GM23338 (cell line): ENCODE measurements at regions not wholly inside any gene's neighbourhood (a gene's known extent, or its start where the extent isn't known, plus 50 kb on each side); places are given as distances from the start of the nearest gene placed in this dataset.

ENCODE experiments used
- ATAC-seq: fragments of 200-7000 bp; cut with Tn5 transposase; 3 replicates; pipeline ENCODE4 v1.9.1; 2020
- DNase-seq: peaks from one replicate; pipeline ENCODE4 v3.0.0-alpha.2; 2015; ENCODE audit warnings: low spot score
- H2AFZ ChIP-seq: fragments of 200-600 bp; sonication (generic); 2 replicates; pipeline ENCODE4 v1.8.0; 2016; ENCODE audit warnings: antibody characterized with exemption, mild to moderate bottlenecking, moderate library complexity
- H3F3A ChIP-seq: fragments of 200-600 bp; sonication (generic); replicated peaks from 2 replicates; pipeline ENCODE4 v1.8.0; 2017; ENCODE audit warnings: antibody characterized with exemption, mixed run types, low read depth
- H3K27ac ChIP-seq: fragments of 200-600 bp; sonication (generic); 2 replicates; pipeline ENCODE4 v1.6.1; 2016; ENCODE audit warnings: low read depth
- H3K27me3 ChIP-seq: fragments of 200-600 bp; sonication (generic); 2 replicates; pipeline ENCODE4 v1.8.0; 2016; ENCODE audit warnings: mild to moderate bottlenecking, mixed run types, moderate library complexity; ENCODE audit not compliant: insufficient read depth
- H3K36me3 ChIP-seq: fragments of 200-600 bp; sonication (generic); 2 replicates; pipeline ENCODE4 v1.8.0; 2016; ENCODE audit warnings: mild to moderate bottlenecking; ENCODE audit not compliant: insufficient read depth
- H3K4me1 ChIP-seq: fragments of 200-600 bp; sonication (generic); 2 replicates; pipeline ENCODE4 v1.8.0; 2016; ENCODE audit warnings: mild to moderate bottlenecking, moderate library complexity; ENCODE audit not compliant: insufficient read depth
- H3K4me2 ChIP-seq: fragments of 200-600 bp; sonication (generic); 2 replicates; pipeline ENCODE4 v1.7.1; 2017; ENCODE audit warnings: mixed run types
- H3K4me3 ChIP-seq: fragments of 200-600 bp; sonication (generic); 2 replicates; pipeline ENCODE4 v1.6.1; 2016; ENCODE audit warnings: mixed run types
- H3K79me2 ChIP-seq: fragments of 200-600 bp; sonication (generic); replicated peaks from 2 replicates; pipeline ENCODE4 v1.8.0; 2017; ENCODE audit warnings: mild to moderate bottlenecking; ENCODE audit not compliant: insufficient read depth
- H3K9me2 ChIP-seq: fragments of 200-600 bp; sonication (generic); 2 replicates; pipeline ENCODE4 v1.8.0; 2017; ENCODE audit not compliant: insufficient read depth
- H4K20me1 ChIP-seq: fragments of 200-600 bp; sonication (generic); replicated peaks from 2 replicates; pipeline ENCODE4 v1.8.0; 2017; ENCODE audit warnings: mild to moderate bottlenecking; ENCODE audit not compliant: insufficient read depth
- H3K27ac Mint-ChIP-seq: 2 replicates; pipeline ENCODE4 v1.8.0; 2020; ENCODE audit warnings: inconsistent platforms, mild to moderate bottlenecking, moderate library complexity, mixed read lengths
- H3K27me3 Mint-ChIP-seq: 3 replicates; pipeline ENCODE4 v1.8.0; 2022; ENCODE audit warnings: low read depth, mild to moderate bottlenecking, moderate library complexity, mixed read lengths, inconsistent platforms; ENCODE audit not compliant: insufficient read depth, poor library complexity
- H3K36me3 Mint-ChIP-seq: 3 replicates; pipeline ENCODE4 v1.8.0; 2021; ENCODE audit warnings: low read depth, mild to moderate bottlenecking, inconsistent platforms, moderate library complexity, mixed read lengths
- H3K4me1 Mint-ChIP-seq: 3 replicates; pipeline ENCODE4 v1.8.0; 2020; ENCODE audit warnings: mild to moderate bottlenecking, inconsistent platforms, mixed read lengths
- H3K4me3 Mint-ChIP-seq: 3 replicates; pipeline ENCODE4 v1.8.0; 2021; ENCODE audit warnings: moderate library complexity, mild to moderate bottlenecking, inconsistent platforms, mixed read lengths
- H3K9me3 Mint-ChIP-seq: 3 replicates; pipeline ENCODE4 v1.8.0; 2020; ENCODE audit warnings: moderate library complexity, mild to moderate bottlenecking, inconsistent platforms, mixed read lengths
- EZH2 ChIP-seq: fragments of 200-600 bp; sonication (generic); IDR thresholded peaks from one replicate; pipeline ENCODE4 v1.8.0; 2017; ENCODE audit warnings: antibody characterized with exemption, mild to moderate bottlenecking, low read depth; ENCODE audit not compliant: unreplicated experiment
- NANOG ChIP-seq: IDR thresholded peaks from 2 replicates; pipeline ENCODE4 v1.6.1; 2016; ENCODE audit warnings: antibody characterized with exemption, borderline replicate concordance
- ZNF114 ChIP-seq: fragments of 250-450 bp; sonication (Bioruptor Pico); IDR thresholded peaks from 2 replicates; pipeline ENCODE4 v1.5.0; 2020; ENCODE audit warnings: mild to moderate bottlenecking, moderate library complexity
- ZNF331 ChIP-seq: fragments of 250-450 bp; sonication (Bioruptor Pico); IDR thresholded peaks from 2 replicates; pipeline ENCODE4 v1.5.0; 2020; ENCODE audit warnings: low read depth, mild to moderate bottlenecking, moderate library complexity
- ZNF462 ChIP-seq: fragments of 250-450 bp; sonication (Bioruptor Pico); IDR thresholded peaks from 2 replicates; pipeline ENCODE4 v1.5.0; 2020; ENCODE audit warnings: mild to moderate bottlenecking, moderate library complexity
- TF ChIP-seq, protein P1 (sequence below), 2 experiments: fragments of 200-600 bp in 1 of 2; sonication (generic) in 1 of 2; conservative IDR thresholded peaks; 2 replicates each; pipeline versions ENCODE4 v1.5.1 to v1.6.1; 2016 to 2017; ENCODE audit warnings: antibody characterized with exemption in 2 of 2, low read depth in 2 of 2, mild to moderate bottlenecking in 2 of 2, moderate library complexity in 1 of 2
- TF ChIP-seq, protein P2 (sequence below): IDR thresholded peaks from 2 replicates; pipeline ENCODE4 v1.6.1; 2016; ENCODE audit warnings: antibody characterized with exemption

GRCh38 chr2:59018737-59019136, 777.6 kb upstream of the FANCL start (continued):
- TF ChIP-seq, protein P1, sequence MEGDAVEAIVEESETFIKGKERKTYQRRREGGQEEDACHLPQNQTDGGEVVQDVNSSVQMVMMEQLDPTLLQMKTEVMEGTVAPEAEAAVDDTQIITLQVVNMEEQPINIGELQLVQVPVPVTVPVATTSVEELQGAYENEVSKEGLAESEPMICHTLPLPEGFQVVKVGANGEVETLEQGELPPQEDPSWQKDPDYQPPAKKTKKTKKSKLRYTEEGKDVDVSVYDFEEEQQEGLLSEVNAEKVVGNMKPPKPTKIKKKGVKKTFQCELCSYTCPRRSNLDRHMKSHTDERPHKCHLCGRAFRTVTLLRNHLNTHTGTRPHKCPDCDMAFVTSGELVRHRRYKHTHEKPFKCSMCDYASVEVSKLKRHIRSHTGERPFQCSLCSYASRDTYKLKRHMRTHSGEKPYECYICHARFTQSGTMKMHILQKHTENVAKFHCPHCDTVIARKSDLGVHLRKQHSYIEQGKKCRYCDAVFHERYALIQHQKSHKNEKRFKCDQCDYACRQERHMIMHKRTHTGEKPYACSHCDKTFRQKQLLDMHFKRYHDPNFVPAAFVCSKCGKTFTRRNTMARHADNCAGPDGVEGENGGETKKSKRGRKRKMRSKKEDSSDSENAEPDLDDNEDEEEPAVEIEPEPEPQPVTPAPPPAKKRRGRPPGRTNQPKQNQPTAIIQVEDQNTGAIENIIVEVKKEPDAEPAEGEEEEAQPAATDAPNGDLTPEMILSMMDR (conservative IDR thresholded peaks at IDR 0.05; ENCODE audit: low read depth in 2 of 2): no peak
- TF ChIP-seq ZNF462 (CRISPR knock-in tag): no peak

DNA sequence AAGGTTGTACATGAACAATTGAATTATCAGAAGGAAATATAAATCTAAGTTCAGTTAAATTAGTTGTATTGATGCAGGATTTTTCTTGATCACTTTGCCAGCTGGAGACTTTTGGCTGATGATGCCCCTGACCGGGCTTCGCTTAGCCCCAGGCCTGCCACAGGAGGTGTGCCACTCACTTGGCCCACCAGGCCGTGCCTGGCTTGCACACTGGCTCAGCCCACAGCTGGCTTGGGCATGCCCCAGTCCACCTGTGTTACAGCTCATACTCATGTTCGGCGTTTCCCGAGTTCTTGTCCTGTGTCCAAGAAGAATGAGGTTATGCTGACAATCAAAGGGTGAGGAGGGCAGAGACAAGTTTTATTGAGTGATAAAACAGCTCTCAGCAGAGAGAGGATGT, 773.9 kb upstream of the FANCL start:
- Mint-ChIP-seq H3K36me3 (peaks cover 14% of the 10 kb centered on the region), H3K4me1 (peaks cover 3% of the 10 kb centered on the region; the same call in 2 of the 3 replicates), H3K27ac (peak overlapping the region; percentile 18; the same call in 1 of the 2 replicates), H3K4me3 (no peak overlapping the region), H3K9me3 (peaks cover 19% of the 10 kb centered on the region), H3K27me3 (no peaks in the 10 kb centered on the region)
- H3K27me3 ChIP-seq: no peaks in the 10 kb centered on the region
- H3K4me2 ChIP-seq: no peak overlapping the region
- H3K27ac ChIP-seq: no peak overlapping the region
- H3F3A ChIP-seq: no peaks in the 10 kb centered on the region
- H3K79me2 ChIP-seq: no peaks in the 10 kb centered on the region
- no peak overlapping the region for H2AFZ ChIP-seq
- no peaks in the 10 kb centered on the region for H4K20me1 ChIP-seq
- H3K4me1 ChIP-seq: no peaks in the 10 kb centered on the region
- H3K4me3 ChIP-seq: no peak overlapping the region
- ATAC-seq (no peak), DNase-seq (no peak)
- H3K36me3 ChIP-seq: no peaks in the 10 kb centered on the region; the same call in 1 of the 2 replicates
- H3K9me2 ChIP-seq: peaks cover 23% of the 10 kb centered on the region
- no peak for TF ChIP-seq ZNF462 (CRISPR knock-in tag)
- no peak for TF ChIP-seq ZNF114 (CRISPR knock-in tag)
- TF ChIP-seq, protein P2, sequence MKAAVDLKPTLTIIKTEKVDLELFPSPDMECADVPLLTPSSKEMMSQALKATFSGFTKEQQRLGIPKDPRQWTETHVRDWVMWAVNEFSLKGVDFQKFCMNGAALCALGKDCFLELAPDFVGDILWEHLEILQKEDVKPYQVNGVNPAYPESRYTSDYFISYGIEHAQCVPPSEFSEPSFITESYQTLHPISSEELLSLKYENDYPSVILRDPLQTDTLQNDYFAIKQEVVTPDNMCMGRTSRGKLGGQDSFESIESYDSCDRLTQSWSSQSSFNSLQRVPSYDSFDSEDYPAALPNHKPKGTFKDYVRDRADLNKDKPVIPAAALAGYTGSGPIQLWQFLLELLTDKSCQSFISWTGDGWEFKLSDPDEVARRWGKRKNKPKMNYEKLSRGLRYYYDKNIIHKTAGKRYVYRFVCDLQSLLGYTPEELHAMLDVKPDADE: no peak
- no peak for TF ChIP-seq EZH2
- no peak for TF ChIP-seq ZNF331 (CRISPR knock-in tag)
- no peak for TF ChIP-seq NANOG
